Astrocyte of the cerebellum (primary cell): ENCODE measurements at regions not wholly inside any gene's neighbourhood (a gene's known extent, or its start where the extent isn't known, plus 50 kb on each side); places are given as distances from the start of the nearest gene placed in this dataset.

Source experiments
- DNase-seq: peaks from one replicate; pipeline ENCODE4 v3.0.0-alpha.2; 2011; ENCODE audit warnings: low read depth
- H3K4me3 ChIP-seq: 2 replicates; pipeline ENCODE4 v1.5.1; 2011; ENCODE audit warnings: mild to moderate bottlenecking, low read depth, low read length, moderate library complexity
- CTCF ChIP-seq: IDR thresholded peaks from 2 replicates; pipeline ENCODE4 v1.5.1; 2012; ENCODE audit warnings: low read length, low read depth, moderate library complexity, mild to moderate bottlenecking; ENCODE audit errors: missing control alignments
- in situ Hi-C: cut with HindIII; loops from 2 replicates; pipeline ENCODE4 v1.10.0; 2017; ENCODE audit warnings: low sequenced_read_pairs

- TF ChIP-seq CTCF = no peak
- DNase-seq = no peak
- in situ Hi-C loops = no loop called here
- H3K4me3 ChIP-seq = no peak overlapping the region
Measured at GRCh38 chr2:100627330-100628300, 64.8 kb downstream of the PDCL3 start.

GRCh38 chr2:100628506-100628905 lies 65.7 kb downstream of the PDCL3 start:
- in situ Hi-C loops = no loop called here
- no peak for TF ChIP-seq CTCF
- H3K4me3 ChIP-seq = no peak overlapping the region
- no peak for DNase-seq

GRCh38 chr2:100629309-100629708 lies 66.5 kb downstream of the PDCL3 start:
- no peak overlapping the region for H3K4me3 ChIP-seq
- in situ Hi-C loops = no loop called here
- no peak for TF ChIP-seq CTCF
- no peak for DNase-seq

GRCh38 chr2:100630473-100630977 lies 67.7 kb downstream of the PDCL3 start:
- in situ Hi-C loops = no loop called here
- no peak for DNase-seq
- H3K4me3 ChIP-seq = no peak overlapping the region
- no peak for TF ChIP-seq CTCF

- in situ Hi-C loops = no loop called here
- DNase-seq = no peak
- no peak for TF ChIP-seq CTCF
- H3K4me3 ChIP-seq = no peak overlapping the region
Measured at GRCh38 chr2:100632037-100632436, 69.2 kb downstream of the PDCL3 start.

GRCh38 chr2:100632759-100633158 lies 70.0 kb downstream of the PDCL3 start:
- TF ChIP-seq CTCF = no peak
- in situ Hi-C loops = no loop called here
- no peak for DNase-seq
- H3K4me3 ChIP-seq = no peak overlapping the region
